ENCODE measurements at regions not wholly inside any gene's neighbourhood (a gene's known extent, or its start where the extent isn't known, plus 50 kb on each side); places are given as distances from the start of the nearest gene placed in this dataset.

- Mint-ChIP-seq H3K4me1 (ENCODE audit: low read depth) (no peaks in the 10 kb centered on the region), H3K9me3 (no peaks in the 10 kb centered on the region), H3K4me3 (no peak overlapping the region), H3K27ac (no peak overlapping the region), H3K36me3 (ENCODE audit: low read depth) (no peaks in the 10 kb centered on the region), H3K27me3 (no peaks in the 10 kb centered on the region)
- DNase-seq = no peak
Measured at GRCh38 chr11:92557879-92558278, 333.3 kb downstream of the FAT3 start.

GRCh38 chr11:92558323-92558722 is 333.7 kb downstream of the FAT3 start:
- no peaks in the 10 kb centered on the region for H3K36me3 Mint-ChIP-seq (ENCODE audit: low read depth)

GRCh38 chr11:92569726-92570125 is 345.1 kb downstream of the FAT3 start:
- H3K4me3 Mint-ChIP-seq = no peak overlapping the region
- no peaks in the 10 kb centered on the region for H3K27me3 Mint-ChIP-seq

More at GRCh38 chr11:92558323-92558722, 333.7 kb downstream of the FAT3 start:
- no peak for DNase-seq
- H3K4me1 Mint-ChIP-seq (ENCODE audit: low read depth) = no peaks in the 10 kb centered on the region
- H3K9me3 Mint-ChIP-seq = no peaks in the 10 kb centered on the region
- H3K27ac Mint-ChIP-seq = no peak overlapping the region
- no peaks in the 10 kb centered on the region for H3K27me3 Mint-ChIP-seq
- no peak overlapping the region for H3K4me3 Mint-ChIP-seq

GRCh38 chr11:92572559-92572958 is 347.9 kb downstream of the FAT3 start:
- no peaks in the 10 kb centered on the region for H3K4me1 Mint-ChIP-seq (ENCODE audit: low read depth)
- no peaks in the 10 kb centered on the region for H3K27me3 Mint-ChIP-seq
- no peak for DNase-seq
- H3K36me3 Mint-ChIP-seq (ENCODE audit: low read depth) = no peaks in the 10 kb centered on the region
- H3K9me3 Mint-ChIP-seq = no peaks in the 10 kb centered on the region
- no peak overlapping the region for H3K27ac Mint-ChIP-seq
- H3K4me3 Mint-ChIP-seq = no peak overlapping the region

More at GRCh38 chr11:92569726-92570125, 345.1 kb downstream of the FAT3 start:
- Mint-ChIP-seq H3K9me3 (no peaks in the 10 kb centered on the region), H3K36me3 (ENCODE audit: low read depth) (no peaks in the 10 kb centered on the region), H3K4me1 (ENCODE audit: low read depth) (no peaks in the 10 kb centered on the region), H3K27ac (no peak overlapping the region)
- no peak for DNase-seq

GRCh38 chr11:92576315-92576714 is 351.7 kb downstream of the FAT3 start:
- H3K27ac Mint-ChIP-seq = no peak overlapping the region
- no peaks in the 10 kb centered on the region for H3K9me3 Mint-ChIP-seq
- no peak overlapping the region for H3K4me3 Mint-ChIP-seq
- H3K4me1 Mint-ChIP-seq (ENCODE audit: low read depth) = no peaks in the 10 kb centered on the region
- no peaks in the 10 kb centered on the region for H3K36me3 Mint-ChIP-seq (ENCODE audit: low read depth)
- H3K27me3 Mint-ChIP-seq = no peaks in the 10 kb centered on the region
- no peak for DNase-seq

- no peak for DNase-seq
- no peaks in the 10 kb centered on the region for H3K4me1 Mint-ChIP-seq (ENCODE audit: low read depth)
- H3K9me3 Mint-ChIP-seq = no peaks in the 10 kb centered on the region
- H3K4me3 Mint-ChIP-seq = no peak overlapping the region
- no peak overlapping the region for H3K27ac Mint-ChIP-seq
- no peaks in the 10 kb centered on the region for H3K36me3 Mint-ChIP-seq (ENCODE audit: low read depth)
- H3K27me3 Mint-ChIP-seq = no peaks in the 10 kb centered on the region
Measured at GRCh38 chr11:92580908-92581307, 356.3 kb downstream of the FAT3 start.

GRCh38 chr11:92588393-92588792 is 363.8 kb downstream of the FAT3 start:
- no peak for DNase-seq
- no peak overlapping the region for H3K4me3 Mint-ChIP-seq
- H3K4me1 Mint-ChIP-seq (ENCODE audit: low read depth) = no peaks in the 10 kb centered on the region
- no peaks in the 10 kb centered on the region for H3K27me3 Mint-ChIP-seq
- no peaks in the 10 kb centered on the region for H3K36me3 Mint-ChIP-seq (ENCODE audit: low read depth)
- H3K9me3 Mint-ChIP-seq = no peaks in the 10 kb centered on the region
- no peak overlapping the region for H3K27ac Mint-ChIP-seq

GRCh38 chr11:92589512-92589911 is 364.9 kb downstream of the FAT3 start:
- Mint-ChIP-seq H3K36me3 (ENCODE audit: low read depth) (no peaks in the 10 kb centered on the region), H3K4me3 (no peak overlapping the region), H3K9me3 (no peaks in the 10 kb centered on the region), H3K27me3 (no peaks in the 10 kb centered on the region), H3K4me1 (ENCODE audit: low read depth) (no peaks in the 10 kb centered on the region), H3K27ac (no peak overlapping the region)
- no peak for DNase-seq

GRCh38 chr11:92591521-92591920 is 366.9 kb downstream of the FAT3 start:
- H3K4me1 Mint-ChIP-seq (ENCODE audit: low read depth) = no peaks in the 10 kb centered on the region
- no peaks in the 10 kb centered on the region for H3K36me3 Mint-ChIP-seq (ENCODE audit: low read depth)
- H3K9me3 Mint-ChIP-seq = no peaks in the 10 kb centered on the region
- DNase-seq = no peak
- no peak overlapping the region for H3K4me3 Mint-ChIP-seq
- no peak overlapping the region for H3K27ac Mint-ChIP-seq
- no peaks in the 10 kb centered on the region for H3K27me3 Mint-ChIP-seq

GRCh38 chr11:92594251-92594650 is 369.6 kb downstream of the FAT3 start:
- Mint-ChIP-seq H3K27ac (no peak overlapping the region), H3K9me3 (no peaks in the 10 kb centered on the region), H3K4me3 (no peak overlapping the region), H3K4me1 (ENCODE audit: low read depth) (no peaks in the 10 kb centered on the region), H3K36me3 (ENCODE audit: low read depth) (no peaks in the 10 kb centered on the region), H3K27me3 (no peaks in the 10 kb centered on the region)
- no peak for DNase-seq

GRCh38 chr11:92595052-92595451 is 370.4 kb downstream of the FAT3 start:
- Mint-ChIP-seq H3K4me3 (no peak overlapping the region), H3K36me3 (ENCODE audit: low read depth) (no peaks in the 10 kb centered on the region), H3K27ac (no peak overlapping the region), H3K4me1 (ENCODE audit: low read depth) (no peaks in the 10 kb centered on the region), H3K27me3 (no peaks in the 10 kb centered on the region), H3K9me3 (no peaks in the 10 kb centered on the region)
- no peak for DNase-seq

GRCh38 chr11:92596596-92597317 is 372.1 kb downstream of the FAT3 start:
- Mint-ChIP-seq H3K27me3 (no peaks in the 10 kb centered on the region), H3K9me3 (no peaks in the 10 kb centered on the region), H3K36me3 (ENCODE audit: low read depth) (no peaks in the 10 kb centered on the region), H3K27ac (no peak overlapping the region), H3K4me3 (no peak overlapping the region), H3K4me1 (ENCODE audit: low read depth) (no peaks in the 10 kb centered on the region)
- no peak for DNase-seq

- no peak for DNase-seq
- Mint-ChIP-seq H3K9me3 (no peaks in the 10 kb centered on the region), H3K4me1 (ENCODE audit: low read depth) (no peaks in the 10 kb centered on the region), H3K36me3 (ENCODE audit: low read depth) (no peaks in the 10 kb centered on the region), H3K27me3 (no peaks in the 10 kb centered on the region), H3K4me3 (no peak overlapping the region), H3K27ac (no peak overlapping the region)
Measured at GRCh38 chr11:92601048-92601447, 368.4 kb upstream of the MTNR1B start.

GRCh38 chr11:92605667-92606066 is 363.8 kb upstream of the MTNR1B start:
- Mint-ChIP-seq H3K36me3 (ENCODE audit: low read depth) (no peaks in the 10 kb centered on the region), H3K27ac (no peak overlapping the region), H3K27me3 (no peaks in the 10 kb centered on the region), H3K4me1 (ENCODE audit: low read depth) (no peaks in the 10 kb centered on the region), H3K4me3 (no peak overlapping the region), H3K9me3 (no peaks in the 10 kb centered on the region)
- DNase-seq = no peak

GRCh38 chr11:92607969-92608722 is 361.3 kb upstream of the MTNR1B start:
- no peak overlapping the region for H3K4me3 Mint-ChIP-seq
- H3K4me1 Mint-ChIP-seq (ENCODE audit: low read depth) = no peaks in the 10 kb centered on the region
- H3K27me3 Mint-ChIP-seq = no peaks in the 10 kb centered on the region
- no peaks in the 10 kb centered on the region for H3K9me3 Mint-ChIP-seq
- H3K36me3 Mint-ChIP-seq (ENCODE audit: low read depth) = no peaks in the 10 kb centered on the region
- no peak overlapping the region for H3K27ac Mint-ChIP-seq
- no peak for DNase-seq
